HFFc6 (cell line): ENCODE measurements at regions not wholly inside any gene's neighbourhood (a gene's known extent, or its start where the extent isn't known, plus 50 kb on each side); places are given as distances from the start of the nearest gene placed in this dataset.

ENCODE experiments used
- DNase-seq: peaks from one replicate; pipeline ENCODE4 v3.0.0-alpha.2; 2018
- H3K27ac Mint-ChIP-seq: 2 replicates; pipeline ENCODE4 v1.8.0; 2020; ENCODE audit warnings: mild to moderate bottlenecking, mixed read lengths
- H3K27me3 Mint-ChIP-seq: 2 replicates; pipeline ENCODE4 v1.8.0; 2021; ENCODE audit warnings: mild to moderate bottlenecking, moderate library complexity, mixed read lengths; ENCODE audit not compliant: insufficient read depth
- H3K36me3 Mint-ChIP-seq: 2 replicates; pipeline ENCODE4 v1.8.0; 2021; ENCODE audit warnings: low read depth, mixed read lengths
- H3K4me1 Mint-ChIP-seq: 2 replicates; pipeline ENCODE4 v1.8.0; 2020; ENCODE audit warnings: low read depth, mixed read lengths
- H3K4me3 Mint-ChIP-seq: 2 replicates; pipeline ENCODE4 v1.8.0; 2020; ENCODE audit warnings: mild to moderate bottlenecking, moderate library complexity, mixed read lengths
- H3K9me3 Mint-ChIP-seq: 2 replicates; pipeline ENCODE4 v1.8.0; 2020; ENCODE audit warnings: mild to moderate bottlenecking, mixed read lengths
- CTCF ChIP-seq: fragments of 200-600 bp; sonication (generic); IDR thresholded peaks from 2 replicates; pipeline ENCODE4 v1.5.0; 2021; ENCODE audit warnings: antibody characterized with exemption, mild to moderate bottlenecking

GRCh38 chr15:39216816-39217215 lies 364.1 kb upstream of the THBS1 start:
- H3K27me3 Mint-ChIP-seq, result 0 out of 2 replicates have a peak, but pooled peaks cover 2% of the 10 kb centered on the region
- peak overlapping the region; percentile 27; the same call in 1 of the 2 replicates for H3K27ac Mint-ChIP-seq
- H3K36me3 Mint-ChIP-seq, result peaks cover 53% of the 10 kb centered on the region
- no peak for DNase-seq
- no peak for TF ChIP-seq CTCF
- no peak overlapping the region for H3K4me3 Mint-ChIP-seq
- H3K9me3 Mint-ChIP-seq, result peaks cover 40% of the 10 kb centered on the region
- peaks cover 78% of the 10 kb centered on the region for H3K4me1 Mint-ChIP-seq

GRCh38 chr15:39219608-39220007 lies 361.3 kb upstream of the THBS1 start:
- peaks cover 53% of the 10 kb centered on the region for H3K4me1 Mint-ChIP-seq
- no peak for DNase-seq
- H3K9me3 Mint-ChIP-seq, result peaks cover 35% of the 10 kb centered on the region
- H3K27me3 Mint-ChIP-seq, result no peaks in the 10 kb centered on the region
- no peak overlapping the region for H3K4me3 Mint-ChIP-seq
- peaks cover 37% of the 10 kb centered on the region for H3K36me3 Mint-ChIP-seq
- TF ChIP-seq CTCF, result no peak
- H3K27ac Mint-ChIP-seq, result no peak overlapping the region

- H3K36me3 Mint-ChIP-seq, result peaks cover 17% of the 10 kb centered on the region
- no peak for DNase-seq
- no peak overlapping the region for H3K27ac Mint-ChIP-seq
- H3K4me3 Mint-ChIP-seq, result no peak overlapping the region
- peaks cover 30% of the 10 kb centered on the region for H3K4me1 Mint-ChIP-seq
- no peaks in the 10 kb centered on the region for H3K27me3 Mint-ChIP-seq
- TF ChIP-seq CTCF, result no peak
- peaks cover 14% of the 10 kb centered on the region for H3K9me3 Mint-ChIP-seq
Observed at GRCh38 chr15:39226169-39226937, 354.5 kb upstream of the THBS1 start.

DNA sequence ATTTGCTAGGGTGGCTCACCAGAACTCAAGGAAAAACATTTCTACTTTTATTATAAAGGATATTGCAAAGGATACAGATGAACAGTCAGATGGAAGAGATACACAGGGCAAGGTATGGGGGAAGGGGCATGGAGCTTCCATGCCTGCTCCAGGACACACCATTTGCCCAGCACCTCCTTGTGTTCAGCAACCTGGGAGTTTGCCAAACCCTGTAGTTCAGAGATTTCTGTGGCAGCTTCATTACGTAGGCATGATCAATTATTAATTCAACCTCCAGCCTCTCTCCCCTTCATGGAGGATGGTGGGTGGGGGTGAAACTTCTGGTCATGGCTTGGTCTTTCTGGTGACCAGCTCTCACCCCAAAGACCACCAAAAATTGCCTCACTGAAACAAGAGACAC lies 353.9 kb upstream of the THBS1 start:
- no peak overlapping the region for H3K4me3 Mint-ChIP-seq
- TF ChIP-seq CTCF, result no peak

DNA sequence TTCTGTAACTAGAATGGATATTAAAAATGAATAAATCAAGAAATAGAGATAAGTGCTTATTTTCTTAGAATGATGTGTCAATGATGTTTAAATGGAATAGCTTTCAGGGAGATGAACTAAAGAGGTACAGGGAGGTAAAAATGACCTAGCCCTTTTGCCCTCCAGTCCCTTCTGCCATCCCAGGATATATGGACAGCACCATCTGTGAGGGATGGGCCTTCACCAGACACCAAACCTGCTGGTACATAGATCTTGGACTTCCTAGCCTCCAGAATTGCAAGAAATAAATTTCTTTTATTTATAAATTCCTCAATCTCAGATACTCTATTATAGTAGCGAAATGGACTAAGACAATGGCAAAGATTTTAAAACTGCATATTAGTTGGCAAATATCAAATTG lies 352.0 kb upstream of the THBS1 start:
- no peak for TF ChIP-seq CTCF
- Mint-ChIP-seq H3K4me1 (peaks cover 52% of the 10 kb centered on the region), H3K4me3 (no peak overlapping the region), H3K36me3 (peaks cover 11% of the 10 kb centered on the region), H3K9me3 (no peaks in the 10 kb centered on the region; the same call in 1 of the 2 replicates), H3K27me3 (no peaks in the 10 kb centered on the region), H3K27ac (no peak overlapping the region)
- DNase-seq, result no peak

More for the DNA sequence above, 353.9 kb upstream of the THBS1 start:
- DNase-seq, result no peak
- peaks cover 11% of the 10 kb centered on the region for H3K36me3 Mint-ChIP-seq
- peaks cover 8% of the 10 kb centered on the region for H3K9me3 Mint-ChIP-seq
- no peak overlapping the region for H3K27ac Mint-ChIP-seq
- peaks cover 37% of the 10 kb centered on the region for H3K4me1 Mint-ChIP-seq
- no peaks in the 10 kb centered on the region for H3K27me3 Mint-ChIP-seq
